ENCODE measurements at regions not wholly inside any gene's neighbourhood (a gene's known extent, or its start where the extent isn't known, plus 50 kb on each side); places are given as distances from the start of the nearest gene placed in this dataset.

DNA sequence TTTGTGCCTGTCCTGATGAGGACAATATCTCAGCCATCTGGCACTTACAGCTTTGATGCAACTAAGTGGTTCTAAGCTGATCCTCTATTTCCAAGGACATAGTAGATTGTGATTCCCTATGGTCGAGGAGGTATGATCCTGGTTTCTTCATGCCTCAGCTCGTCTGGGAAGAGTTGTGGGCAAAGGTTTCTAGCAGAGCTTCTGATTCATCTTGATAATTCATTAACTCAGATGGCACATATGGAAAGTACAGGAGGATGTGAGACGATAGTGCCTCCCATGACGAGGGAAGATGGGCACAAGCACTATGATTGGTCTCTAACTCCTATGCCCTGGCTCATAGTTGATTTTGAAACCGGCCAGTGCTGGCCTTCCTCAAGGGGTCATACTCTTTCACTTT lies 334.2 kb upstream of the SEMA6D start:
- H2AFZ ChIP-seq (ENCODE audit: low read length), result no peak overlapping the region
- no peak overlapping the region for H3K4me3 ChIP-seq (ENCODE audit: low read depth, low read length, poor library complexity, severe bottlenecking)
- H3K9me3 ChIP-seq (ENCODE audit: low read length), result no peaks in the 10 kb centered on the region
- H3K4me2 ChIP-seq (ENCODE audit: low read length), result no peak overlapping the region
- H3K27me3 ChIP-seq (ENCODE audit: insufficient read depth, low read length), result no peaks in the 10 kb centered on the region
- H3K9ac ChIP-seq (ENCODE audit: low read length), result no peak overlapping the region
- H3K79me2 ChIP-seq (ENCODE audit: insufficient read depth, low read length), result no peaks in the 10 kb centered on the region
- H3K4me1 ChIP-seq (ENCODE audit: insufficient read depth, low read length, severe bottlenecking), result no peaks in the 10 kb centered on the region
- TF ChIP-seq CTCF (IDR thresholded peaks at IDR 0.05; ENCODE audit: low read length) (no peak), EZH2 (IDR thresholded peaks at IDR 0.05; ENCODE audit: borderline replicate concordance, low read length) (no peak)
- no peak overlapping the region for H3K27ac ChIP-seq (ENCODE audit: low read depth, low read length, poor library complexity, severe bottlenecking)
- no peaks in the 10 kb centered on the region for H4K20me1 ChIP-seq (ENCODE audit: insufficient read depth, low read length)
- H3K9me2 ChIP-seq (ENCODE audit: low read depth, low read length), result no peaks in the 10 kb centered on the region
- no peaks in the 10 kb centered on the region for H3F3A ChIP-seq (ENCODE audit: insufficient read depth, low read length)
- no peaks in the 10 kb centered on the region for H3K36me3 ChIP-seq (ENCODE audit: insufficient read depth, low read length)

- H3F3A ChIP-seq (ENCODE audit: insufficient read depth, low read length), result no peaks in the 10 kb centered on the region
- no peak overlapping the region for H2AFZ ChIP-seq (ENCODE audit: low read length)
- H3K79me2 ChIP-seq (ENCODE audit: insufficient read depth, low read length), result no peaks in the 10 kb centered on the region
- no peaks in the 10 kb centered on the region for H3K36me3 ChIP-seq (ENCODE audit: insufficient read depth, low read length)
- H3K9me3 ChIP-seq (ENCODE audit: low read length), result no peaks in the 10 kb centered on the region
- no peaks in the 10 kb centered on the region for H4K20me1 ChIP-seq (ENCODE audit: insufficient read depth, low read length)
- H3K4me2 ChIP-seq (ENCODE audit: low read length), result no peak overlapping the region
- no peak overlapping the region for H3K27ac ChIP-seq (ENCODE audit: low read depth, low read length, poor library complexity, severe bottlenecking)
- no peak for TF ChIP-seq CTCF (IDR thresholded peaks at IDR 0.05; ENCODE audit: low read length)
- TF ChIP-seq EZH2 (IDR thresholded peaks at IDR 0.05; ENCODE audit: borderline replicate concordance, low read length), result no peak
- H3K9me2 ChIP-seq (ENCODE audit: low read depth, low read length), result no peaks in the 10 kb centered on the region
- no peak overlapping the region for H3K9ac ChIP-seq (ENCODE audit: low read length)
- no peaks in the 10 kb centered on the region for H3K4me1 ChIP-seq (ENCODE audit: insufficient read depth, low read length, severe bottlenecking)
- H3K4me3 ChIP-seq (ENCODE audit: low read depth, low read length, poor library complexity, severe bottlenecking), result no peak overlapping the region
- no peaks in the 10 kb centered on the region for H3K27me3 ChIP-seq (ENCODE audit: insufficient read depth, low read length)
Measured at GRCh38 chr15:47383801-47384200, 333.5 kb upstream of the SEMA6D start.

DNA sequence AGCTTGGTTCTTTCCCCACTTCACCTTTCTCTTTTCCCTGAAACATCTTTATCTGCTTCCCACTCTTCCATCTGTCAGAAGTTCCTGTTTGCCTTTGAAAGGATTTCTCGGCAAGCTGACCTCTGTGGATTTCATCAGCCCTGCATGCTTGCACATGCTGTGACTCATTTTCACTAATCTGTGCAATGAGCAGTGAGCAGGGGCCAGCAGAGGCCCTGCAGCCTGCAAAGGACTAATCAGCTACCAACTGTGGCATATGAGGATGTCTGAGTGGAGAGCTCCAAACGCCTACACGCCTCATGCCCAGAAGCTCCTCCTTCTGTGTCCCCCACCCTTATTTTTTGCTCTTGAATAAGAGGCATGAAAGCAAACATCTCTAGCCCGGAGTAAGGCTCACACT lies 333.0 kb upstream of the SEMA6D start:
- Histone ChIP-seq H4K20me1 (ENCODE audit: insufficient read depth, low read length) (no peaks in the 10 kb centered on the region), H3K79me2 (ENCODE audit: insufficient read depth, low read length) (no peaks in the 10 kb centered on the region), H3K27ac (ENCODE audit: low read depth, low read length, poor library complexity, severe bottlenecking) (no peak overlapping the region), H3K4me2 (ENCODE audit: low read length) (no peak overlapping the region), H3K4me3 (ENCODE audit: low read depth, low read length, poor library complexity, severe bottlenecking) (no peak overlapping the region), H3K27me3 (ENCODE audit: insufficient read depth, low read length) (no peaks in the 10 kb centered on the region), H2AFZ (ENCODE audit: low read length) (no peak overlapping the region), H3K9ac (ENCODE audit: low read length) (no peak overlapping the region), H3K9me2 (ENCODE audit: low read depth, low read length) (no peaks in the 10 kb centered on the region), H3K36me3 (ENCODE audit: insufficient read depth, low read length) (no peaks in the 10 kb centered on the region), H3K9me3 (ENCODE audit: low read length) (no peaks in the 10 kb centered on the region), H3K4me1 (ENCODE audit: insufficient read depth, low read length, severe bottlenecking) (no peaks in the 10 kb centered on the region), H3F3A (ENCODE audit: insufficient read depth, low read length) (no peaks in the 10 kb centered on the region)
- TF ChIP-seq CTCF (IDR thresholded peaks at IDR 0.05; ENCODE audit: low read length) (no peak), EZH2 (IDR thresholded peaks at IDR 0.05; ENCODE audit: borderline replicate concordance, low read length) (no peak)
